Breast epithelium (tissue), 3 donors: ENCODE measurements at regions not wholly inside any gene's neighbourhood (a gene's known extent, or its start where the extent isn't known, plus 50 kb on each side); places are given as distances from the start of the nearest gene placed in this dataset.

Experiments
- POLR2A ChIP-seq: fragments of 450-650 bp; IDR thresholded peaks from one replicate; pipeline ENCODE4 v1.6.1; 2016; ENCODE audit warnings: antibody characterized with exemption, mild to moderate bottlenecking, moderate library complexity
- POLR2AphosphoS5 ChIP-seq, 3 donors: sonication (generic); formaldehyde crosslinking; IDR thresholded peaks; one replicate each; pipeline ENCODE4 v1.6.1; 2017; ENCODE audit warnings: antibody characterized with exemption in 3 of 3
- TF ChIP-seq, protein P1 (sequence below), 3 donors: fragments of 450-650 bp; IDR thresholded peaks; one replicate each; pipeline ENCODE4 v1.5.1; 2016 to 2017; ENCODE audit warnings: antibody characterized with exemption in 3 of 3, mild to moderate bottlenecking in 3 of 3, moderate library complexity in 3 of 3

DNA sequence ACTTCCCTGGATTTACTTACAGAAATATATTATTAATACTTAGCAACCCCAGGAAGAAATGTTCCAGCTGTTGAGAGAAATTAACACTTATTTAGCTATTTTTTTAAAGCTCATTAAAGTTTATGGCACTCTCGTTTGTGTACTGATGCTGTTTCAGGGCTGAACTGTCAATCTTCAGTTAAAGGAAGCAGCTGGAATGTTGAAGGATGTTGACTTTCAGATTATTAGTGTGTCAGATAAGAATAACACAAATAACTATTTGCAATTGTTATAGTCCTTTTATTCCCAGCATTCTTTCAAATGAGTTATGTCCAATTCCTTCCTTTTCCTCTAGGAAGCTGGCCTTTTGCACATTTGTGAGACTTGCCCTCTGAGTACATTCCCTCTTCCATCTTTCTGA is 278.2 kb upstream of the RAG2 start:
- TF ChIP-seq, protein P1, sequence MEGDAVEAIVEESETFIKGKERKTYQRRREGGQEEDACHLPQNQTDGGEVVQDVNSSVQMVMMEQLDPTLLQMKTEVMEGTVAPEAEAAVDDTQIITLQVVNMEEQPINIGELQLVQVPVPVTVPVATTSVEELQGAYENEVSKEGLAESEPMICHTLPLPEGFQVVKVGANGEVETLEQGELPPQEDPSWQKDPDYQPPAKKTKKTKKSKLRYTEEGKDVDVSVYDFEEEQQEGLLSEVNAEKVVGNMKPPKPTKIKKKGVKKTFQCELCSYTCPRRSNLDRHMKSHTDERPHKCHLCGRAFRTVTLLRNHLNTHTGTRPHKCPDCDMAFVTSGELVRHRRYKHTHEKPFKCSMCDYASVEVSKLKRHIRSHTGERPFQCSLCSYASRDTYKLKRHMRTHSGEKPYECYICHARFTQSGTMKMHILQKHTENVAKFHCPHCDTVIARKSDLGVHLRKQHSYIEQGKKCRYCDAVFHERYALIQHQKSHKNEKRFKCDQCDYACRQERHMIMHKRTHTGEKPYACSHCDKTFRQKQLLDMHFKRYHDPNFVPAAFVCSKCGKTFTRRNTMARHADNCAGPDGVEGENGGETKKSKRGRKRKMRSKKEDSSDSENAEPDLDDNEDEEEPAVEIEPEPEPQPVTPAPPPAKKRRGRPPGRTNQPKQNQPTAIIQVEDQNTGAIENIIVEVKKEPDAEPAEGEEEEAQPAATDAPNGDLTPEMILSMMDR (IDR thresholded peaks at IDR 0.05), result no peak
- TF ChIP-seq POLR2A, result no peak
- no peak for TF ChIP-seq POLR2AphosphoS5 (IDR thresholded peaks at IDR 0.05)
